ENCODE measurements at regions not wholly inside any gene's neighbourhood (a gene's known extent, or its start where the extent isn't known, plus 50 kb on each side); places are given as distances from the start of the nearest gene placed in this dataset.

DNA sequence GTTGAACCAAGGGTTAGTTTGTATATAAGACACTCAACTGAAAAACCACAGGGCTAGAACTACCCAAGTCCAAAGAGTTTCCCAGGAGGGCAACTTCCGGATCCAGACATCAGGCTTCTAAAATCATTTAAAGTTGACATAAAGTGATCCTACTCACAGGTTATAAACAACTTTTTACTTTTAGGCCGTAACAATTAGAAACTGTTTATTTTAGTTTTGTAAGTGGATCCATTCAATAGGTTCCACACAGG, 454.6 kb downstream of the MEIS1 start:
- H3K4me3 ChIP-seq (ENCODE audit: low read length), result no peak overlapping the region
- no peak for TF ChIP-seq CTCF (IDR thresholded peaks at IDR 0.05; ENCODE audit: insufficient read depth, low read depth, low read length, missing control alignments)
- no peak for DNase-seq (ENCODE audit: low read depth)

DNA sequence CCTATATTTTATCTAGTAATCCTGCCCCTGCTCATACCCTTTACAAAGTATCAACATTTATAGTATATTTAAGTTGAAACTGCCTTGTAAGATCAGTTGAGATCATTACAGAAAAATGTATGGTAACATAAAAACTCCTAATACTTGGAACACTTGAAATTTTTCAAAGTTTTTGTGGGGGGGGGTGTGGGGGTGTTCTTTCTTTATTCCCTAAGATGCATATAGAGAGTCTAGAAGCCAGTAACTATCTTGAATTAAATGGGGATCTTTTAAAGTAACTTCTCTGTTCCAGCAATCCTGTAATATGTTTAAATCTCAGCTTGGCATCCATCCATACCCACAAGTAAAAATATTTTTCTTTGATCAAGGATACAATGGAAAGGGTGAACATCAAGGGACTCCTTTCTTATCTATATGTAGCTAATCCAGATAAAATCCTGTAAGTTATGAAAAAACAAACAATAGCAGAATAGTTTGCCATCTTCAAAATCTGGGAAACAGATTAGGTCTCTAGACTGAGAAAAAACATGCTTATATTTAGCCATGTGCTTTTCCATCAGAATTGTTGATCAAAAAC, 455.3 kb downstream of the MEIS1 start:
- no peak for TF ChIP-seq CTCF (IDR thresholded peaks at IDR 0.05; ENCODE audit: insufficient read depth, low read depth, low read length, missing control alignments)
- H3K4me3 ChIP-seq (ENCODE audit: low read length), result no peak overlapping the region
- DNase-seq (ENCODE audit: low read depth), result no peak

DNA sequence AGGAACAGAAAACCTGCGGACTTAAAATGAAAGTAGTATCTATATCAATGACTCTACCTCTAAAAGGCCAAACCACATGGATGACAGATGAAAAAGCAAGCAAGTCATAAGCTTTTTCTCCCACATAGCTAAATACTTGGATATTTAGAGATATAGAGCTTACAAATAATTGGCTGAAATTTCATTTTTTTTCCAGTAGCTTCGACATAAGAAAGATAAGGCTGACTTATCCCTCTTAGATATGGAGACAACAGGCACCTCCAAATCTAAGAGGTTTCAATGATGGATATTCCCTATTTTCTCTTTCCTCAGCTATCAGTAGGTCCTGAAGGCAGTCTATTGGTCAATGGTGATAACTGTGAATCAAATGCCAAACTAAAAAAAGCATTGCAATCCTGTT, 460.3 kb downstream of the MEIS1 start:
- TF ChIP-seq CTCF (IDR thresholded peaks at IDR 0.05; ENCODE audit: insufficient read depth, low read depth, low read length, missing control alignments), result no peak
- no peak overlapping the region for H3K4me3 ChIP-seq (ENCODE audit: low read length)
- DNase-seq (ENCODE audit: low read depth), result no peak

- no peak for TF ChIP-seq CTCF (IDR thresholded peaks at IDR 0.05; ENCODE audit: insufficient read depth, low read depth, low read length, missing control alignments)
- no peak for DNase-seq (ENCODE audit: low read depth)
- no peak overlapping the region for H3K4me3 ChIP-seq (ENCODE audit: low read length)
These were observed 461.2 kb downstream of the MEIS1 start for GRCh38 chr2:66896131-66896530.

DNA sequence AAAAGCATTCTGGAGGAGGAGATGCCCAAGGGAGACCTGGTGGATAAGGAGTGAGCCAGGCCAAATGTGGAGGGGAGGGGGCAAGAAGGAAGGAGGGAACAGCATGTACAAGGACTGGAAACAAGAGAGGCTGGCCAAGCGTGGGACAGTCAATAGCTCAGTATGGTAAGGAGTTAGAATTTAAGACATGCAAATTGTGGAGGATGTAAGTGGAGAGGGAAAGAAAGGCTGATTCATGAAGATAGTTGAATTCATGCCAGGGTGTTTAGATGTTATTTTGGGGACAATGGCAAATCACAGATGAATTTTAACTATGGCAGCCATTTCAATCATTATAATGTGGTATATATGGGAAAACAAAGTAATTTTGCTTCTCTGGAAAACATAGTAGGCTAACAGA, 462.3 kb downstream of the MEIS1 start:
- no peak for TF ChIP-seq CTCF (IDR thresholded peaks at IDR 0.05; ENCODE audit: insufficient read depth, low read depth, low read length, missing control alignments)
- H3K4me3 ChIP-seq (ENCODE audit: low read length), result no peak overlapping the region
- DNase-seq (ENCODE audit: low read depth), result no peak

- DNase-seq (ENCODE audit: low read depth), result no peak
- no peak for TF ChIP-seq CTCF (IDR thresholded peaks at IDR 0.05; ENCODE audit: insufficient read depth, low read depth, low read length, missing control alignments)
- no peak overlapping the region for H3K4me3 ChIP-seq (ENCODE audit: low read length)
These were observed 462.8 kb downstream of the MEIS1 start for GRCh38 chr2:66897691-66898150.

DNA sequence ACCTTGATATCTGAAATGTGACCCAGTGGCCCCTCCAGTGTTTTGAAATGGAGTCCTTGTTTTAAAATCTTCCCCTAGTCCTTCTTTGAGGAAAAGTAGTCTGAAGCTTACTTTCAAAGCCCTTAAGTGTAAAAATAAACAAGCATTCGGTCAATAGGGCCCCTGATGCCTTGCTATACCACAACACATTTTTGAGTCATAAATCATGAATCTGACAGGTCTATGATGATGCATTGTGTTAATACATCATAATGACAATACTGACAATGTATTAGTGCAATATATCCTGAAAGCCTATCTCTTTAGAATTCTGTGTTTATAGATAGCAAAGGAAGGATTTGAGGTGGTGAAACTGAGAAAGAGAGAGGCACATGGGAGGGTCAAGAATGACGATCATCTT, 464.2 kb downstream of the MEIS1 start:
- DNase-seq (ENCODE audit: low read depth), result peak; percentile 13
- TF ChIP-seq CTCF (IDR thresholded peaks at IDR 0.05; ENCODE audit: insufficient read depth, low read depth, low read length, missing control alignments), result no peak

More for the DNA sequence above, 464.2 kb downstream of the MEIS1 start:
- no peak overlapping the region for H3K4me3 ChIP-seq (ENCODE audit: low read length)
